Stimulated activated CD8-positive, alpha-beta memory T cell treated with anti-CD3 and anti-CD28 coated beads, Interleukin-7, amount 100 ng/mL, for 24 hours (primary cell): ENCODE measurements at regions not wholly inside any gene's neighbourhood (a gene's known extent, or its start where the extent isn't known, plus 50 kb on each side); places are given as distances from the start of the nearest gene placed in this dataset.
"Not testable (repeated sequence)": the region's sequence is repeated elsewhere in the genome, so short reads cannot be mapped to it uniquely, and the experiment has no call there.

Experiments
- DNase-seq: peaks from one replicate; pipeline ENCODE4 v3.0.0-alpha.2; 2020; ENCODE audit warnings: low read depth

DNA sequence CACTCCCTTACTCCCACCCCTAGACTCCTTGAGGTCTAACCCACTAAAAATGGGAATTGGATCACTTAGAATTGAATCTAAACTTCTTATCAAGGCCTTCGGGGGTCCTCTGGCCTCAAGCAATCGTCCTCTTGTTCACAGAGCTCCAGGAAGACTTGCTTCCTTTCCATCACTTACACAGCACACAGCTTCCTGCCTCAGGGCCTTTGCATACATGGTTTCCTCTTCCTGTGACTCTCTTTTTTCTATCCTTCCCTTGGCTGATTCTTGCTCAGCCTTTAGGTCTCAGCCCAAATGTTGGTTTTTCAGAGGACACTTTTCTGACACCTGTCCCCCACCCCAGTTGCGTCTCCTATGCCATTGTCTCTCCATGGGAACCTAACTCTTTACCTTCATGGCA lies 50.0 kb upstream of the ALDH1B1 start:
- no peak for DNase-seq

DNA sequence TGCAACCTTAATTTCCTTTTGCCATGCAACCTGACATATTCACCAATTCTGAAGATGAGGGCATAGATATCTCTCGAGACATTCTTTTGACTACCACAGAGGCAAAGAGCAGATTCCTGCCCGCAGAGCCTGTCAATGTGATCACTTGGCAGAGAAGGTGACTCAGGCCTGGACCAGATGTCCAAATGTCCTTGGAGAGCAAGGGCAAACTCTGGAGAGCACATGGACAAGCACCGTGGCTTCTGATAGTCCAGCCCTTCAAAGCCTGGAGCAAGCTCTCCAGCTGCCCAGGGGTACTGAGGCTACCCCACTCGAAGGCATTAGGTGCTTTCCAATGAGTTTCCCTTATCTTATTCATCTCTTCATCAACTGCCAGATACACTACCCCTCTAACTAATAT lies 50.4 kb upstream of the ALDH1B1 start:
- DNase-seq = no peak

DNA sequence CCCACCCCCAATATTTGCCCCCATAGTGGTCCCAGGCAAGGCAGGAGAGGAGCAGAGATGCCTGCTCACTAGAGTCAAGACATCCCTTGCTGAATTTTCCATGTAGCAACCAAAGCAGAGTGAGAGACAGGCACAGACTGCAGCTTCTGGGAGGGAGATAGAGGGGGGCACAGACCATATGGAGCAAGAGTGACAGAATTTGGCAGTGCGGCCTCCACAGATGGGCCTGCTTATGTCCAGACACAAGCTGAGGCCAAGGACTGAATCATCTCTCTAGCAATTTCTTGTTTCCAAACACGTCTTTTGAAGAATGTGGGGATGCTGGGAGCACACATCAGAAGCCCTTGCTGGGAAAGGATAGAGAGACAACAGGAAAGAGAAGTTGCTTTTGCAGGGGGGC lies 53.0 kb upstream of the ALDH1B1 start:
- DNase-seq = no peak

DNA sequence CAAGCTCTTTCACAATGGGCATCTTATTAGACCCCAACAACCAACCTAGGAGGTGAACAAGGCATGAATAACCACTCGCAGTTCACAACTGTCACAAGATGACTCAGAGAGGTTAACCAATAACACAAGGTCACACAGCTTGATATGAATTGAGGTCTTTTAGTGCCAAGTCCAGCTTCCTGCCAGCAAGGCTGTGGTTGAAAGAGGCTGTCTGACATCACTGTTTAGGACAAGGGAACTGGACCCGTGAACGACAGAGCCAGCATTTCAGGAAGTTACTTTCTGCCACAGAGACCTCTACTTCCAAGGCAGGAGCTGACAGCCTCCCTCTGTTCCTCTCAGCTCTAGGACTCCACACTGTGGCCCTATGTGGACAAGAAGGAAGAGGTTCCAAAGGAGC lies 53.4 kb upstream of the ALDH1B1 start:
- no peak for DNase-seq

DNA sequence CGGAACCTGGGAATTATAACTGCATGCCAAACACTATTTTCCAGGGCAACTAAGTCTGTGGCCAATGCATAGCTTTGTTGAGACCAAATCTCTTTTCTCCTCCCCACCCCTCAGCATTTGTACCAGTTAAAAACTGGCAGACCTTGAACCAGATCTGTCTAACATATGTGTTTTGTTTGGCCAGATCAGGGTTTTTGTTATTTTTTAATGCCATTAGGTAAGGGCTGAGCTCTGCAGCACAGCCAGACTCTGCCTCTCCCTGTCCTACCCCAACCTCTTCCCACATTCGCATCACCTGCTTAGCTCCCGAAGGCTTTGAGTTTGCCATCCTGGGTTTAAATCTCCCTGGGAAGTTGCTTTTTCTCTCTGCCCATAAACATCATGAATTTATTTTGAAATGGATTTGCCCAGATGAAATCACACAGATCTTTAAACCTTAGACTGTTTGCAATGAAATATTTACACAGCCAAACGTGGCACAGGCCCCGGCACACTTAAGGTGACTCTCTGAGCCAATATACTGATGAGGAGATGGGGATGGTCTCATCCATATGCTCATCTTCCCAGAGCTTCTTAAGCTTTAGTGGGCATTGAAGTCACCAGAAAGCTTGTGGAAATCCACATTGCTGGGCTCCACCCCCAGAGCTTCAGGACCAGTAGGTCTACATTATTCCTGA lies 54.0 kb upstream of the ALDH1B1 start:
- no peak for DNase-seq

DNA sequence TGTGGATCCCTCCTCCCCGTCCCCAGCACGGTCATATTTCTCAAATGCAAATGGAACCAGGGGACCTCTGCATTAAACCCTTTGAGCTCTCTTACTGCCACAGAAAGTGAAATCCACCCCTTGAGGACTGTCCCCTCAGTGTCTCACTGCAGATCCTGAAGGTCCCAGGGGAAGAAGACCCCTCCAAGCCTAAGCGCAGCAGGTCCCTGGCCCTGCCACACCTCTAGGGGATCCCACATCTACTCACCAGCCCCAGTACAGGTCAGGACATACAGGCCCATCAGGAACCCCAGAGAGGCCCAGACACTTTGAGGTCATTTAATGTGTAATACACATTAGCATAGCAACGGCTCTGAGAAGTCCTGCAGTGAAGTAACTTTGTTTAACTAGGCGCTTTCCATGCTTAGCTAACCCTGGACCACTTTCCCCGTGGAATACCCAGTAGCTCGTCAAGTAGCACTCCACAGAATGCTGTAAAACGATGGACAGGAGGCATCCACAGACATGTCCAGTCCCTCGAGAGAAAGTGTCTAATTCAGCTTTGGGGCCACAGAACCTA lies 54.7 kb upstream of the ALDH1B1 start:
- no peak for DNase-seq

DNA sequence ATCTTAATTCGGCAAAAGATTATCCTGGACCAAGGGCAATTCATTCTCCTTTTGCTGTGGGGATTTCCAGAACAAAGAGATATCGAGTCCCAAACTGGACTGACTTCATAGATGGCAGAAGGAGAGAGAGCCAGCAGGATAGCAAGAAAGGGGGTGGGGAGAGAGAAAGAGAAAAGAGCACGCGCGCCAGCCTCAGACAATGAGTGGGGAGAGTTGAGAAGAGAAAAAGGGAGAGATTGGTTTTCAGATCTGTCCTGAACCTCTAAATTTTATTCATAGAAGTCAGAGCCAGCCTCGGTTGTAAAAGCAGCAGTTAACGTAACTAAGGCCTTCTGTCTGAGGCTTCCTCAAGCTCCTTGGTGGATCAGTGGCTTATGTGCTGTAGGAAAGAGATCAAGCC lies 55.3 kb upstream of the ALDH1B1 start:
- DNase-seq = no peak

DNA sequence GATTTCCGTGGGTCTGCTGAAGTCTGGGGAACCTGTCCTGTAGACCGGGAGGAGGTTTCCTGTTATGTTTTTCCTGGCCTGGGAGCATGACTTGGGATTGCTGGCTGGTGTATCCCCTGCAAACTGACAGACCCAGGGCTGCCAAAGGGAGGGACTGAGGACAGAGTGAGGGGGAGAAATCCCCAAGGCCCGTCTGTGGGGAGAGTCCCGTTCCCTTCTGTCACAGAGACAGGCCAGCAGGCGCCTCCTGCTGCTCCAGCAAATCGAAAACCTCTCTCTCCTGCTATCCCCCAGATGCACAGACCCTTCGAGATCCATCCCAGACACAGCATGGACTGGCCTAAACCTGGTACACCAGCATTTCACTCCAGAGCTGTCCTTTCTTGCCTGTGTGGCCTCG lies 56.2 kb upstream of the ALDH1B1 start:
- DNase-seq = no peak

DNA sequence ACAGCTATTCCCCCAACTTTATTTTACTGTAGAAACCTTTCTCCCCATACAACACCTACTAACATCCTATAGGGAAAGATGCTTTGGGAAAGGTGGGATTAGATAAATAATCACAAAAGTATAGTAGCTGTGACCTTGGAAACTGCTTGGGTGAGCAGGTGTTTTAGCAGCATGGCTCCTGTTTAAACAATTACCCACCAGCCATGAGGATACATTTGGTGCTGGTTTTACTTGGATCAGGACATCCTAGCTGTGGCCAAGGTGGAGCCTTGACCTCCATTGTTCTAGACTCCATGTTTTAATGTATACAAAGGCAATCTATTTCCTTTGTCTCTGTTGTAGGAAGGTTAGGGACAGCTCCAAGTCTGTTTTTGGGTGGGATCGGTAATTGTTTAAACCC lies 56.8 kb upstream of the ALDH1B1 start:
- DNase-seq = no peak

DNA sequence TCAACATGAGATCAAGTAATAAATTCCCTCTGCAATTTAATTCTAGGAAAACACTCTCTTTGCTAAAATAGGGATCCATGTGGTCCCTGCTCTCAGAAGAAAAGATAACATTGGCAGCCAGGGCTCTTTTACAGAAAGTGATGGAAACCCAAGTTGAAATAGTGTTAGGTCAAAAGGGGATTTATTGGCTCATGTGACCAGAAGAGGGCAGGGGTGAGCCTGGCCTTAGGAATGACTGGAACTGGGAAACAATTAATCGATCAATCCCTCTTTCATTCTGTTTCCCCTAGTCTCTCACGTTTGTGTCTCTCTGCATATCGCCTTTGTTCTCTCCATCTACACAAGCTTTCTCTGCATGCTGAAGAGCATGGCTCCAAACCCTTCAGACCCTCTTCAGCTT lies 58.3 kb upstream of the ALDH1B1 start:
- DNase-seq = no peak

DNA sequence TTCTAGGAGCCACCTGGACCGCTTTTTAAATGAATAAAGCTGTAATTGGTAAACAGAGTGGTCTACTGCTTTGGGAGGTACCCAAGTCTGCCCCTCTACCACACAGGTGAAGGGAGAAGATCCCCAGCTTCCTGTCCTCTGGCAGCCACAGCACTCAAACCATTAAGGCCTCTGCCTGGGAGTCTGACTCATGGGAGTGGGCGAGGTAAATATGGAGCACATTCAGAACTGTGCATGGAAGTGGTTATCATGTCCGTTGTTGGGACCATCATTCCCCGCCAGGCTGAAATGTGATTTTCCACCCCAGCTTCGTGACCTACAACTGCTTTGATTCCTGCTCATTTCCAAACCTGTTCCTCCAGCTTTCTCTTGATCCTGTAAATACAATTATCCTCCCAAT lies 59.5 kb upstream of the ALDH1B1 start:
- no peak for DNase-seq

DNA sequence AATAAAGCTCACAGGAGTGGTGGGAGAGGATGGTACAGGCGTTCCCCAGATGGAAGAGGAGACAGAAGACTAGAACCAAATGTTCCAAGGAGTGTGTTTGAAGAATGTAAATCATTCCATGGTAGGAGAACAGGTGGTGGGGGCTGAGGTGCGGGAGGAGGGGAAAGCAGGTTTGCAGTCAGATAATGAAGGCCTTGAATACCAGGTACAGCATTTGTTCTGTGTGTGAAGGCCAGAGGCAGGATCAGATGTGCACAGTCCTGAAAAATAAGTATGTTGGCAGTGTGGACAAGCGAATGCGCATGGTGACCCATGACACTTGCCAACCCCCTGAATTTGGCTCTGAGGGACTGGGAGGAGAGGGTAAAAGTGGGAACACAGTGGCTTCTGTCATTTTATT lies 59.9 kb upstream of the ALDH1B1 start:
- DNase-seq = no peak

DNA sequence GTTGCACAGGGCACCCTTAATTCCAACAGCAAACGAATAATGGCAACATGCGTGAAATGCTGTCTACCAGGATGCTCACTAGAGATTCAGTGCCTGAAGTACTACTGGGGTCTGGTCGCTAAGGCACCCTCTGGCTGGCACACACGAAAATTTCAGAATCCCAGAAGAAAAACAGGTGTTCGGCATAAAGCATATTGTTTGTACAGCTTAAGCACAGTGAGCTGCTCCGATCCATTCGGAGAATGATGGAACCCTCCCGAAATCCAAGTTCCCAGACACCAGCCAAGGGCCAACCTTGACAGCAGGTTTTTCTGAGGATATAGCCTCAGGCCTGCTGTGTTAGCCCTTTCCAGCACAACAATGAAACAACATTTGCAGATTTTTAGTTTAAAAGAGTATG lies 61.4 kb upstream of the ALDH1B1 start:
- no peak for DNase-seq

DNA sequence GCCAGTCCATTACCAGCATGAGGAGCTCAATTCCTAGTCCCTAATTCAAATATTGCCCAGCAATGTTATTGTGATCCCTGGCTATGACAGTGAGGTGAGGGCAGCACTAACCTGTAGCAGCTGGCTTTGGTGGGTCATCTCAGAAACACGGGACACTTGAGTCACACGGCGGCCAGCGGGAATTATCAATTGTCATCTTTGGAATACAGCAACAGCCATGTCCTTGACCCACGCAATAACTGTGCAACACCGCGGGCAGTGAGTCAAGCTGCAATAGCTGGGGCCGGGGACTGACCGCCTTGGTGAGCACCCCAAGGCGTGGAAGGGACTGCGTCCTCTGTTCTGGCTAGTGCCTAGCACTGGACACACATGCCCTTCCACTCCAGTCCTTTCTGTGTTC lies 62.5 kb upstream of the ALDH1B1 start:
- no peak for DNase-seq

DNA sequence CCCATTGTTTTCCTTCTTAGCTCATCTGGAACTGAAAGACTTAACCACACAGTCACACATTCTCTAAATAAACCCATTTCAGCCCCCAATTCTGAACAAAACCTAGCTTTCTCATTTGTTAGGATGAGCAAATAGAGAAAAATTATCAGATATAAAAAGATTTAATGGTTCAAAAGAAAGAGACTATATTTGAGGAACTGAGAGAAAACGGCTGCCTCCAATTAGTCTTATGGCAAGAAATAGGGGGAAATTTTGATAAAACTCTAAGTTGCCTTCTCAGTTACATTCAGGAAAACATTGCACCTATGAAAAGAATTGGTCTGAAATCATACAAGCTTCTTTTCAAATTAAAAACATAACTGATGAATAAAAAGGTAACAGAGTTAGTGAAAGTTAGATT lies 63.7 kb upstream of the ALDH1B1 start:
- DNase-seq = no peak

DNA sequence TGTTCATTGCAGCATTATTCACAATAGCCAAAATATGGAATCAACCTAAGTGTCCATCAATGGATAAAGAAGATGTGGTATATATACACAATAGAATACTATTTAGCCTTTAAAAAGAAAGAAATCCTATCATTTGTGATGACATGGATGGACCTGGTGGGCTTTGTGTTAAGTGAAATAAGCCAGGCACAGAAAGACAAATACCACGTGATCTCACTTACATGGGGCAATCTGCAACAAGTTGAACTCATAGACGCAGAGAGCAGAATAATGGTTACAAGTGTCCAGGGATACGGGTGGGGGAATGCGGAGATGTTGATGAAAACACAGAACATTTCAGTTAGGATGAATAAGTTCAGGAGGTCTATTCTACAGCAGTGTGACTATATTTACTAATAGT lies 66.4 kb upstream of the ALDH1B1 start:
- no peak for DNase-seq

DNA sequence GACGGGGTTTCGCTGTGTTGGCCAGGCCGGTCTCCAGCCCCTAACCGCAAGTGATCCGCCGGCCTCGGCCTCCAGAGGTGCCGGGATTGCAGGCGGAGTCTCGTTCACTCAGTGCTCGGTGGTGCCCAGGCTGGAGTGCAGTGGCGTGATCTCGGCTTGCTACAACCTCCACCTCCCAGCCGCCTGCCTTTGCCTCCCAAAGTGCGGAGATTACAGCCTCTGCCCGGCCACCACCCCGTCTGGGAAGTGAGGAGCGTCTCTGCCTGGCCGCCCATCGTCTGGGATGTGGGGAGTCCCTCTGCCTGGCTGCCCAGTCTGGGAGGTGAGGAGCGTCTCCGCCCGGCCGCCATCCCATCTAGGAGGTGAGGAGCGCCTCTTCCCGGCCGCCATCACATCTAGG lies 68.3 kb upstream of the ALDH1B1 start:
- not testable (repeated sequence) for DNase-seq

DNA sequence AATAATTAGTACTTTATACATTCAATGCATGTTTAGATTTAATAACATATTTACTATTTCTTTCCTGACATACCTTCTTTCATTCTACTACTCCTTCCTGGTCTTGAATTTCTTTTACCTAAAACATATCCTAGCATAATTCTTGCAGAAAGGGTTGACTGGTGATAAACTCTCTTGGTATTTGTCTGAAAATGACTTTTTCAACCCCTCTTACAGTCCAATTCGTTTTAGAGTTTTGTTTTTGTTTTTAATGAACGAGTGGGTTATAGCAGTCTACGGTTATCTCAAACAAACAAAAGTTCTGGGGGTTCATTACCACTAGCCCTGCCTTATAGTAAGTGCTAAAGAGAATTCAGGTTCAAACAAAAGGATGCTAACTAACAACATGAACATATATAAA lies 69.6 kb upstream of the ALDH1B1 start:
- DNase-seq = no peak

DNA sequence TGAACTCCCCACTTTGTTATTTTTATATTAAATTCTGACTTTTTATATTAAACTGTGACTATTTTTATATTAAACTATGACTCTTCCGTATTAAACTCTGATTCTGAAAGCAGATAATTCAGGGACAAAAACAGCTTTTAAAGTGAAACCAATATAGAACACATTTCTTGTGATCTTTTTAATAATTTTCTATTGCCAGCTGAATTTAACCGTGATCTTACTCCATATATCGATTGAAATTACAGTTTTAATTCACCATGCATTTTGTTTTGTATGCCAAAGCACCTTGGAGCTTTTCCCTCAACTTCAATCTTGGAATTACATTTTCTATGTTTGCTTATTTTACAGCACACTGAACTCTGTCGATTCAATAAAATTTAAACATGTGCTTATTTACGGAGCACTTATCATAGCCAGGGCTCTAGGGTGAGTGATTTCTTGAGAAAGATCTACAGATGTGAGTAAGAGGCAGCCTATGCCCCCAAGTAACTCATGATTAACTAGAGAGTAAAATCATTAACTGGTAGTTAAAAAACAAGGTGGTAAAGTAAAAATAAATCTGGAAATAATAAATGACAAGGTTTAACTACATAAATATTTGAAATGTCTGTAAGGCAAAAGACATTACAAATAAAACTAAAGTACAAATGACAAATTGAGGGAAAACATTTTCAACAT lies 72.9 kb upstream of the ALDH1B1 start:
- DNase-seq = no peak

DNA sequence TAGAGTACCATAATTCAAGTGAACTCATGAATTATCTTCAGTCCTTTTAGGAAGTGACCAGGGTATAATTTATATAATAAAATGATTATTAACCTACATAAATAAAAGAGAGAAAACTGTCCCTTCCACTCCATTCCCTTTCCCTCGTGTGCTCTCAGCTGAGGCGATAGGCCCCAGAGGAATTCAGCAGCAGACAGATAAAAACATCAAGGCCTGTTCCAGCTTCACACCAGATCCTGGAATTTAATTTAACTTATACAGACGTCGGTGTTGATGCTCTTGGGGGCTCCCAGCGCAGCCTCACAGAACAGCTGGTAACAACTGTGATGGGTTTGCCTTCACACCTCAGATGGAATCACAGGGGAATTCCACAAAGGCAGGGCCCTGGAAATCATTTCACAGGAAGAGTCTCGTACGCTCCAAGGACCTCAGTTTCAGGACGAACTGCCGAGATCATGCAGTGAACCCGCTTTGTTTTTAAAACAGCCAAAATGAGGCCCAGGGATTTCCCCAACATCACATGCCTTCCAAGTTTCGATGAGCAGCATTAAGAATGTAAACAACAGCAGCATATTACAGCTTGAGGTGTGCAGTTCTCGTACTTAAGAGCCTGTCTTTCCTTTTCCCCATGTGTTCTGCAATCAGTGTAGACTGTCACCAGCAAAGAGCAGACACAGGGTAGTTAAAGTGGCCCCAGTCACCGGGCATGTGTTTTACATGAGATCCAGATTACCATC lies 73.6 kb upstream of the ALDH1B1 start:
- DNase-seq = no peak

DNA sequence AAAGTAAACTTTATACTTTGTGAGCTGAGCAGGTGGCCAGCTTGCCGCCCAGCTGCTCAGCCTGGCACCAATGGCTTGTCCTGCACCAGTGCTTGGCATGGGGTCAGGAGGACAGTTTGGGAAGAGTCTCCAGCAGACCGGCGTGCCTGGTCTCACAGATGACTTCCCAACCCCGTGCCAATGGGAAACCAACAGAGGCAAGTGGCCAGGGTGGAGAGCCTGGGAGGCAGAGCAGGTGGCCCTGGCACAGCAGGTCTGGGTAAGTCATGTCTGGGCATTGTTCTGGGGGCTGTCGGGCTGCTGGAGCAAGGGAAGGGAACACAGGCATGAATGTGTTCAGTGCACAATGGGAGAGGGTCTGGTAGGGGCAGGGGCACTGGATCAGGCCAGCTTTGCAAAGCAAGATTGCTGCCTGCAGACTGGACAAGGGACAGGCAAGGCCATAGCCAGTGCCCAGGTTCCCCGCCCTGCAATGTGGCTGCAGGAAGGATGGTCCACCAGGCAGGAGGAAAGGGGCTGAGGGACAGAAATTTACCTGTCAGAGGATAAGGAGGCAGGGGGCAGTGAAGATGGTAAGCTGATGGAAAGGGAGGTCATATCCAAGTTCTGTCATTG lies 76.2 kb upstream of the ALDH1B1 start:
- DNase-seq = no peak

DNA sequence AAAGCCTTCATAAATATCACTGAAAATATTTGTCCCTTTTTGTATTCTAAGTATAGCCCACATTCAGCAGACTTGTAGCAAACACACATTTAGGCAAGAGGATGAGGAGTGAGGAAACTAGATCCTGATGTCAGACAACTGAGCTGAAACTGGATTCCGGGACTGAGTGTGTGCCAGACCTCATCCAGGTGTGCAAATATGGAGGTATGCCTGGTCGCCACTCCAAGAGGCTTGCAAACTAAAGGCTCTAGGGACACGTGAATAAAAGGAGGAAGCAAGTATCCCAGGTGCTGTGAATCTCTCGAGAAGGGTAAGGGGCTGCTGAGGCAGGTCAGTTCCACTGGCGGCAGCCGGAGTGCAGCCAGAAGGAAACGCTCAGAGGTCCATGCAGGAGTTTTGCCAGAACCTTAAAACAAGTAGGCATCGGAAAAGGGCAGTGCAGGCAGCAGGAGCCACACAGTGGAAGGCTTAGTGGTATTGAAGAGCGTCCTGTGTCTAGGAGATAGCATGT lies 77.4 kb upstream of the ALDH1B1 start:
- no peak for DNase-seq

DNA sequence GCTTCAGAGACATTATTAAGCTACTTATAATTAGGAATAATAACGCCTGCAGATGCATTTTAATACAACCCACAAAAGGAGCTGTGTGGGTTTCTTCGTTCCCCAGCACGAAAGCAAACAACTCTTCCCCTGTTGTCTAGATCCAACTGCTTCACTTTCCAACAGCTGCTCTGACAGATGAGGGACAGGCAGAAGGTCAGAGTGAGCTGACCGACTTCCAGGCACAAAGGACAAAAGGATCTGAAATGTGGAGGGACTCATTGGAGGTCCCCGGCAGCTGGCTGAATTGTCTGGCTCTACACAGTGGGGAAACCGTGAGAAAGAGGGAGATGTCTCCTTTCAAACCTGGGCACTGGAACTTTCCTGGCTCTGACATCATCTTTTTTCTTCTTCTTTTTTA lies 79.1 kb upstream of the ALDH1B1 start:
- DNase-seq = no peak
